Skeletal muscle tissue (tissue), 3 donors: ENCODE measurements at regions not wholly inside any gene's neighbourhood (a gene's known extent, or its start where the extent isn't known, plus 50 kb on each side); places are given as distances from the start of the nearest gene placed in this dataset.

Source experiments
- H3K27ac ChIP-seq: one replicate; pipeline ENCODE4 v1.7.0; 2013; ENCODE audit warnings: mild to moderate bottlenecking, low read depth, low read length, inconsistent platforms
- H3K27me3 ChIP-seq, 3 donors: one replicate each; pipeline ENCODE4 v1.7.0; 2013; ENCODE audit warnings: low read length in 3 of 3; ENCODE audit not compliant: control insufficient read depth in 3 of 3, insufficient read depth in 3 of 3
- H3K36me3 ChIP-seq, 3 donors: one replicate each; pipeline ENCODE4 v1.7.0; 2013; ENCODE audit warnings: low read length in 3 of 3; ENCODE audit not compliant: control insufficient read depth in 3 of 3, insufficient read depth in 3 of 3
- H3K4me1 ChIP-seq, 3 donors: one replicate each; pipeline ENCODE4 v1.7.0; 2013; ENCODE audit warnings: low read length in 3 of 3, mild to moderate bottlenecking in 3 of 3; ENCODE audit not compliant: control insufficient read depth in 3 of 3, insufficient read depth in 3 of 3
- H3K4me3 ChIP-seq, 3 donors: one replicate each; pipeline ENCODE4 v1.7.0; 2013; ENCODE audit warnings: low read length in 3 of 3
- H3K9ac ChIP-seq, 3 donors: one replicate each; pipeline ENCODE4 v1.7.0; 2013; ENCODE audit warnings: low read length in 3 of 3, mild to moderate bottlenecking in 3 of 3, moderate library complexity in 2 of 3, low read depth in 1 of 3
- H3K9me3 ChIP-seq, 3 donors: one replicate each; pipeline ENCODE4 v1.7.0; 2013; ENCODE audit warnings: low read length in 3 of 3; ENCODE audit not compliant: control insufficient read depth in 3 of 3
- donor health status: Osteomylitis.

GRCh38 chr9:110115826-110116542 is 92.0 kb downstream of the C9orf152 start:
- H3K27ac ChIP-seq: peak overlapping the region; percentile 39
- no peak overlapping the region for H3K4me3 ChIP-seq
- H3K9ac ChIP-seq: no peak overlapping the region
- no peaks in the 10 kb centered on the region for H3K36me3 ChIP-seq
- H3K27me3 ChIP-seq: no peaks in the 10 kb centered on the region
- H3K4me1 ChIP-seq: peaks cover 20 to 30% (median 27%) of the 10 kb centered on the region in 3 donors
- no peaks in the 10 kb centered on the region for H3K9me3 ChIP-seq

DNA sequence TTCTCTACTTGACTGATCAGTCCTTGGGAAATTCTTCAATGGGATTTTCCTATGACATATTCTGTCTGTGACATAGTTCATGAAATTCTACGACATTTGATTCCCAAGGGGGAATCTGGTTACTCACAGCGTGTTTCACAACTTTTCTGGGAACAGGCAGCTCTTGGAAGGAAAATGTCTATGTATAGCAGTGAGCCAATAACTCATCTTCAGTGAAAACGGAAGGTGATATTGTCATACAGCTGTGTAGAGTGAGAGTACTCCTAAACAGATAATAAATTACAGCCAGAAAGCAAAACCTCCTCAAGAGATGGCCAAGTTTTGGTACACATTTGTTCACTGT is 91.4 kb downstream of the C9orf152 start:
- Histone ChIP-seq H3K4me3 (no peak overlapping the region), H3K27ac (no peak overlapping the region), H3K9me3 (no peaks in the 10 kb centered on the region), H3K9ac (no peak overlapping the region), H3K4me1 (peaks cover 20 to 30% (median 27%) of the 10 kb centered on the region in 3 donors), H3K27me3 (no peaks in the 10 kb centered on the region), H3K36me3 (no peaks in the 10 kb centered on the region)

DNA sequence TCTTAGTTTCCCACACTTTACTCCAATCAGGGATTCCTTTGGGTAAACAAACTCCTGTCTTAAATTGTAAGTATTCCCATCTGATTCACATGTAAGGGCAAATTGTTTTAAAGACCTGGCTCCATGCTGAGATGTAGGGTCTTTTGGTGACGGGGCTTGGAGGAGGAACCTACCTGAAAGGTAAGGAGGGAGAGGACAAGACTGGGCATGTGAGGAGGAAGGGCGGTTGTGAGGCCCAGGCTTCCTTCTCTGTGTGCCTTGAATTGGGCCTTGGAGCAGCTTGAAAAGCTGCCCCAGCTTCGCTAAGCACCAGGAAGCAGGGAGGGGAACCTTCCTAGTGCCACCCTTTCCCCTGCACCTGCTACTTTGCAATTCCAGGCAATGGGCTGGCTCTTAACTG is 86.8 kb downstream of the C9orf152 start:
- Histone ChIP-seq H3K9me3 (no peaks in the 10 kb centered on the region), H3K4me1 (peaks cover 15 to 29% (median 21%) of the 10 kb centered on the region in 3 donors), H3K9ac (no peak overlapping the region), H3K36me3 (no peaks in the 10 kb centered on the region), H3K27me3 (no peaks in the 10 kb centered on the region), H3K4me3 (no peak overlapping the region), H3K27ac (no peak overlapping the region)

GRCh38 chr9:110123341-110124095 is 84.4 kb downstream of the C9orf152 start:
- no peaks in the 10 kb centered on the region for H3K27me3 ChIP-seq
- no peak overlapping the region for H3K4me3 ChIP-seq
- H3K27ac ChIP-seq: no peak overlapping the region
- no peaks in the 10 kb centered on the region for H3K9me3 ChIP-seq
- no peak overlapping the region for H3K9ac ChIP-seq
- no peaks in the 10 kb centered on the region for H3K36me3 ChIP-seq
- peaks cover 22 to 41% (median 32%) of the 10 kb centered on the region in 3 donors for H3K4me1 ChIP-seq

- Histone ChIP-seq H3K4me1 (peaks cover 27 to 46% (median 35%) of the 10 kb centered on the region in 3 donors), H3K9me3 (no peaks in the 10 kb centered on the region), H3K27me3 (no peaks in the 10 kb centered on the region), H3K27ac (peak overlapping the region; percentile 74), H3K4me3 (no peak overlapping the region), H3K9ac (no peak overlapping the region), H3K36me3 (no peaks in the 10 kb centered on the region)
Observed at GRCh38 chr9:110124439-110124838, 83.5 kb downstream of the C9orf152 start.

- Histone ChIP-seq H3K9ac (peak overlapping the region; percentile 3 to 51 (median 20)), H3K9me3 (no peaks in the 10 kb centered on the region), H3K4me1 (peaks cover 27 to 48% (median 35%) of the 10 kb centered on the region in 3 donors), H3K36me3 (no peaks in the 10 kb centered on the region), H3K27ac (peak overlapping the region; percentile 74), H3K27me3 (no peaks in the 10 kb centered on the region), H3K4me3 (peak overlapping the region in 1 of 3 donors; percentile 16)
Observed at GRCh38 chr9:110125207-110125751, 82.7 kb downstream of the C9orf152 start.

DNA sequence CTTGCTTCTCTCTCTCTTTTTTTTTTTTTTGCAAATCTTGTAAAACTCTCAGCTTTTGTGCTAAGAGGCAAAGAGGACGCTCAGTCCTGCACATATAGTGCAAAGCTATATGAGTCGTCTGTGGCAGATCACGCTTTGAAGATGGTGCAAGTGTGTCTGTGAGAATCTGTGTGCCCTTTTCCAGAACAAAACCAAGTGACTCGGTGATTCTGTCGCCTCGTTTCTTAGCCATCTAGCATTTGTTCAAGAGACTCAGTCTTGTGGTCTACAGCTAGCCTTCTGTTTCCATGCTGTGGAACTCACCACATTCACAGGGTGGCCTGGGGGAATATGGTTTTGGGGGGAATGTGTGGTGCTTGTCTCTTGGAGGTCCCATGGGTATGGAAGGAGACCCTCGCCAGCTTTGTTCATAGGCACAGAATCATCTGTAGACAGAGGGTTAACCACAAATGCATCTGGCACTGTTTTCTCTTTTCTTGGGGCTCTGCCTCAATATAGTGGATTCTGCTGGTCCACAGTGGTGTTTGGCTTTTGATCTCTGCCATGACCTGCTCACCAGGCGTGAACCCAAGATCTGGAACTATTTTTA is 82.1 kb downstream of the C9orf152 start:
- H3K36me3 ChIP-seq: no peaks in the 10 kb centered on the region
- H3K27me3 ChIP-seq: no peaks in the 10 kb centered on the region
- peak overlapping the region in 2 of 3 donors; percentile 16 to 37 for H3K4me3 ChIP-seq
- H3K4me1 ChIP-seq: peaks cover 27 to 48% (median 35%) of the 10 kb centered on the region in 3 donors
- peak overlapping the region; percentile 74 for H3K27ac ChIP-seq
- H3K9ac ChIP-seq: peak overlapping the region; percentile 3 to 51 (median 20)
- no peaks in the 10 kb centered on the region for H3K9me3 ChIP-seq

GRCh38 chr9:110126499-110126941 is 81.4 kb downstream of the C9orf152 start:
- H3K27me3 ChIP-seq: no peaks in the 10 kb centered on the region
- H3K36me3 ChIP-seq: no peaks in the 10 kb centered on the region
- H3K4me1 ChIP-seq: peaks cover 27 to 48% (median 35%) of the 10 kb centered on the region in 3 donors
- H3K9me3 ChIP-seq: no peaks in the 10 kb centered on the region
- H3K27ac ChIP-seq: peak overlapping the region; percentile 74
- no peak overlapping the region for H3K4me3 ChIP-seq
- H3K9ac ChIP-seq: peak overlapping the region in 2 of 3 donors; percentile 4 to 51

DNA sequence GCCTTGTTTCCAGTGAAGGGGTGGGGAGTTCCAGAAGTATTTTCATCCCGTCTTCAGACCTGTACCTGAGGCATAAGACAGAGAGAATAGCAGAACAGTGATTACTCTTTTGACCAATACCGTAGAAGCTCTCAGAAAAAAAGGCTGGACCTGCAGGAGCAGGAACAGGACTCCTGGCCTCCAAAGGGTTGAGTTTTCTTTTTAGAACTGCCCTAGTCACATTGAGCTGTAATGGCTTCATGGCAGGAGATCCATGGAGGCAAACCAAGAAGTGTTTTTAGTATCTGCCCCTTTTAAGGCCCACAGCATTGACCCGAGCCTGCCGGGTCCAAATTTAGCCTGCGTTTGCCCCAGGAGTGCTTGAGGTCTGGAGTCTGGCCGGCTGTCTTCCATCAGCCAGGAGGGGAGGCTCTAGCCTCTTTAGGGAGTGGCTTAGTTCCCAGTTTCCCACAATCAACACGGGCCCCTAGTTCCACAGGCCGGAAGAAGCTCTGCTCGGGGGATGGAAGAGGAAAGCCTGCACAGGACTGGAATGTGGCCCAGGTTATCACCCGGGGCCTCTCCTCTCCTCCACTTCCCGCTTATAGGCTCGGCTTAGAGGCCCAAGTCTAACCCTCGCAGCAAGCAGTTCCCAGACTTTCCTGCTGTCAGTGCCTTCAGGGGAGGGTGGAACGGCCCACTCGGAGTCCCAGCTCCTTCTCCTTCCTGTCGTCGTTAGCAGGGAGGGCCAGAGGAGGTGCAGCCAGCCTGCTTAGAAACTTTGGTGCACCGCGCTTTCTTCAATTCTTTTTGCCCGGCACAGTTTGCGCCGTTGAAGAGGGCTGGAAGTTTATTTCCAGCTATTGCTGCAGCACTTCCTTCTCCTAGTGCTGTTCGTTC is 80.7 kb downstream of the C9orf152 start:
- H3K27ac ChIP-seq: peak overlapping the region; percentile 74
- peak overlapping the region in 2 of 3 donors; percentile 4 to 42 for H3K9ac ChIP-seq
- H3K27me3 ChIP-seq: no peaks in the 10 kb centered on the region
- peak overlapping the region in 2 of 3 donors; percentile 45 to 48 for H3K4me3 ChIP-seq
- peaks cover 27 to 48% (median 35%) of the 10 kb centered on the region in 3 donors for H3K4me1 ChIP-seq
- no peaks in the 10 kb centered on the region for H3K36me3 ChIP-seq
- H3K9me3 ChIP-seq: no peaks in the 10 kb centered on the region
